SH-SY5Y (cell line): ENCODE measurements at regions not wholly inside any gene's neighbourhood (a gene's known extent, or its start where the extent isn't known, plus 50 kb on each side); places are given as distances from the start of the nearest gene placed in this dataset.

Source experiments
- GATA2 ChIP-seq: IDR thresholded peaks from 2 replicates; pipeline ENCODE4 v1.6.1; 2011; ENCODE audit warnings: mild to moderate bottlenecking, low read depth, low read length
- GATA3 ChIP-seq: IDR thresholded peaks from 2 replicates; pipeline ENCODE4 v1.6.1; 2011; ENCODE audit warnings: low read depth, mild to moderate bottlenecking, low read length, moderate library complexity

DNA sequence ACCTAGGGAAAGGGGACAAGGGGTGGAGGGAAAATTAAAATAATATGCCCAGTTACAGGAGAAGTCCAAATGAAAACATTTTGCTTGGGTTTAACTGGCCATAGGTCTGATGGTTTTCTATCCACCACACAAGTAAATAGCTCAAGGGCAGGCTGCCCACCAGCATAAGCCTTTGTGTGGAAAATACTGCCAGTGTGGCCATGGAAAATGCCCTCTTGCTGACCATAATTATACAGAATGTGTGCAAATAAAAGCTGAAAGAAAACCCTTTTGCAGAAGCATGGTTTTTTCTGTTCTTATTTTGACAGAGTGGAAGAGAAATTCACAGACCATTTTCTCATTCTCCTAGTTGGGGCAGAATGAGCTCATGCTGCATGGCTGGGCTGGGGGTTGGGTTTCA lies 111.3 kb upstream of the SIX2 start:
- no peak for TF ChIP-seq GATA3
- no peak for TF ChIP-seq GATA2

DNA sequence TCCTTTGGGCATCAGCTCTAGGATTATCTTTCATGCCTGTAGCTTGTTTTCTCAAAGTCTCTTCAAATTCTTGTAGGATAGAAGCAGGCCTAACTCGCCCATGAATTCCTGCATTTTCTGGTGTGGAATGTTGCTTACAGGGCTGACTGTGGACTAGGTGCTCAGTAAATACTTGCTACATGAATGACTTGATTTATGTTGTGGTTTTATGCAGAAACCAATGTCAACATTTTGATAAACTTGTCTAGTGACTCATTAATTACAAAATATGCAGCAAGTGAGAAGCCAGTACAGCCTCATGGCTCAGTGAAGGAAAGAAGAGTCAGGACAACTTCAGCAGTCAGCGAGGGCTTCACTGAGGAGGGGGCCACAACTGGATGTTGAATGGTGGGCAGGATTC lies 110.6 kb upstream of the SIX2 start:
- TF ChIP-seq GATA2, result no peak
- no peak for TF ChIP-seq GATA3

DNA sequence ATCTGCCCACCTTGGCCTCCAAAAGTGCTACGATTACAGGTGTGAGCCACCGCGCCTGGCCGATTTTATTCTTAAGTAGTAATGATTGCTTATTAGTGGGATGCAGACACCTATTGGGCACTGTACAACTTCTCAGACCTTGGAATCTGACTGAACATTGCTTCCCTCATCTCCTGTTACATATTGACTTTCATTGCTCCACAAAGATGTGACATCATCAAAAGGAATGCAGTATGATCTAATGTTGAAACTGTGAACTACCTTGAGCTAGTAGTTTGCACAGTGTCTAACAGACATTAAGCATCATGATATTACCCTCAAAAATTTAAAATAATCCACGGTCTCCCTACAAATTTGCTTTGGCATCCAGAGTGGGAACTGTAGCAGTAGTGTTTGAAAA lies 109.8 kb upstream of the SIX2 start:
- TF ChIP-seq GATA2, result no peak

DNA sequence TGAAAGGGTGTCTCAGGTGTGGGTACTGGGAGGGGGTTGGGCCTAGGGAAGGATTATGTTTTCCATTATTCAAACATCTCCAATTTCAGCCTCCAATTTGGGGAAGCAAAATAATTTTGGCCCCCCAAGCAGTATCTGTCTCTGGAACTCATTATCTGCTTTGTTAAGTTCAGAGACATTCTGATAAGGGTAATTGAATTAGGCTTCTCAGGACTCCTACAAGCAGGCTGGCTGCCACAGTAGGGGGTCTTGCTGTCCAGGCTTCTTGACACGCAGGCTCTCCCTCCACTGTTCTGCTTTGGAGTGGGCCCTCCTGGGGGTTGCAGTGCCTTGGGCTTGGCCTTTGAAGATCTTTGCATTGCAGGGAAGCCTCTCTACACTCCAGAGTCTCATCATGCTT lies 108.1 kb upstream of the SIX2 start:
- TF ChIP-seq GATA2, result peak; percentile 76
- no peak for TF ChIP-seq GATA3

DNA sequence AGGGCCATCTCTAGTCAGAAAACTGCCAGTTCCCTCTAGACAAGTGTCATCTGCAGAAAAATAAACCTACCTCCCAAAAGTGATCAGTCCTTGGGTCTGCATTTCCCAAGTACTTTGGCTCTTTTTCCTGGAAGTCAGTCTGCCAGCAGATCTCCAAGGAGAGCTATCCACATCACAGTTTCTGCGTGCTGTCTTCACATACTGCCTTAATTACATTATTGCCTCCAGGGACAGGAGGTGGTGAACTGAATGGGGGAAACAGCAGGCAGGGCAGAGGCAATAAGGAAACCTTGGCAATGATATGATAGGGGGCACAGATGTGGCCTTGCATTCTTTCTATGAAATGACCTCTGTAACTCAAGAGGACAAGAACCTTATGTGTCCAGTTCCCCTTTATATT lies 105.9 kb upstream of the SIX2 start:
- TF ChIP-seq GATA3, result no peak
- no peak for TF ChIP-seq GATA2

DNA sequence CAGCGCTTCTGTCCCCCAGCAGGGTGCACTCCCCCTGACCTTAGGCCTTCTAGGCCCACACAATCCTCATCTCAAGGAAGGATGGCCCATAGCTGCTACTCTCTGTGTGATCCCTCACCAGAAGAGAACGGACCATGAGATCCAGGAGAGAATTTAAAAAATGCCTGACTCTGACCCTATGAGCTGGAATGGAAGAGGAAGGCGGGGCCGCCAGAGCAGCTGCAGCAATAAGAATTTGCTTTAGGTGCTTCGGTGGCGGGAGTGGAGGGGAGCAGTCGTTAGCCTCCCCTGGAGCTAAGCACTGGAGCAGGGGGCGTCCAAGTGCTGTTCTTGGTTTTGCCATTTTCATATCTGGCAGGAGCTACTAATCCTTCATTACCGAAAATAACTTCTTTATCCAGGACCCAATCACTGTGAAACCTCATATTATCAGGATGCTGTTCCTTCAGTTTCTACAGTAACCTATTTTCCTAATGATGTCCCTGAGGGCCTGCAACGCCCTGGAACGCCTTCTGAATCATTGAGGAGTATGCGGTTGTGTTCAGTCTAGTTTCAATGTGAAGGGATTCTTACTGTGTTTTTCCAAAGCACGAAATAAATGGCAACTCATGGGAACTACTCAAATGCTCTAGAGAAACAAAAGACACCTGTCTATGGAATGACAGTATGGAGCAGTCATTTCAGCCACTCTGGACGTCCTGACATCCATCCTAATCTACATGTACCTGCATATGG lies 105.1 kb upstream of the SIX2 start:
- TF ChIP-seq GATA3 (no peak), GATA2 (no peak)

DNA sequence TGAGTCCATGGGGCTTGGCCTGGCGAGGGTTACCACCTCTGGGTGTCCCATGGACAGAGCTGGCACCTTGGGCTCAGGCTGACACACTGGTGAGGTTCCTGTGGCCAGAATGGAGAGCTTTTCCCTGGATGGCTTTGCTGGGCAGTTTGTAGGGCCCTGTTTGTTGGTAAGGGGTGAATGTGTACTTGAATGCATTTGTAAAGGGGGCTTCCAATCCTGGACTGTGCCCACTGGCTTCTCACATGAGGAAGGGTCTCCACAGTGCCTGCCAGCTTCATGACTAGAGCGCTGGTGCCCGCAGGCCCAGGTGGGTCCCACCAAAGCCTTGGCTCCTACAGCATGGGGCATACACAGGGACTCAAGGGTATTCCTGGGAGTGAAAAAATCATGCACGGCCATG lies 103.5 kb upstream of the SIX2 start:
- TF ChIP-seq GATA3 (no peak), GATA2 (no peak)

DNA sequence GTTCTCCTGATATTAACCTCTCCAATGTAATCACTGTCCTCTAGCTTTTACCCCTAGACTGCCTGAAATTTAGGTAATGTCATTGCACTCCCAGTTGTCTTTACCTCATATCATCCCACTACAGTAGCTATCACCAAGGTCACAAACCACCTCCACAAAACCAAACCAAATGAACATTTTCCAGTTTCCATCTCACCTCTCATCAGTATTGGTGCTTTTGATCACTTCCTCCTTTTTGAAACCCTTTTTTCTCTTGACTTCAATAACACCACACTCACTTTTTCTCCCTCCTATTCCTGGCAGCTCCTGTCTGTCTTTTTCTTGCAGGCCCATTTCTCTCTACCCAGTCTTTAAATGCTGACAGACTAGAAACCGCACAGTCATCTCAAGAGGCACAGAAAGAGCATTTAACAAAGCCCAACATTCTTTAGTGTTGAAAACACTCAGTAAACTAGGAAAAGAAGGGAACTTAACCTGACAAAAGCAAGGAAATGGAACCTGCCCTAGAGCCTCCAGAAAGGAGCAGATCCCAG lies 95.9 kb upstream of the SIX2 start:
- TF ChIP-seq GATA2 (no peak), GATA3 (no peak)

DNA sequence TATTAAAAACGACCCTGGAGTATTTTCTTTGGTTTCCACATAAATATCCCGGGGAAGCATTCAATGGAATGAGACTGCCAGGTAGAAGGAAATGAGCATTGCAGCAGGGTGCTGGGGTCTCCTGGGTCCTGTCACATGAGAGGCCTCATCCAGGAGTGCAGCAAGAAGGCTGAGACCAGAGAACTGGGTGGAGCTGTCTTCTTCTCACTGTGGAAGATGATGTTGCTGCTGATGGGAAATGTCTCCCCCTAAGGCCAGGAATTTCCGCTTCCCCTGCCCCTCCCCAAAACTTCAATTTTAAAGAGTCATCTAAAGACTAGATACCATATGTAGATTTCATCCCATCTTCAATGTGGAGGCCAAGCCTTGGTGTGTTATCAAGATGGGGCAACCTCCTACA lies 95.2 kb upstream of the SIX2 start:
- TF ChIP-seq GATA3 (no peak), GATA2 (no peak)

DNA sequence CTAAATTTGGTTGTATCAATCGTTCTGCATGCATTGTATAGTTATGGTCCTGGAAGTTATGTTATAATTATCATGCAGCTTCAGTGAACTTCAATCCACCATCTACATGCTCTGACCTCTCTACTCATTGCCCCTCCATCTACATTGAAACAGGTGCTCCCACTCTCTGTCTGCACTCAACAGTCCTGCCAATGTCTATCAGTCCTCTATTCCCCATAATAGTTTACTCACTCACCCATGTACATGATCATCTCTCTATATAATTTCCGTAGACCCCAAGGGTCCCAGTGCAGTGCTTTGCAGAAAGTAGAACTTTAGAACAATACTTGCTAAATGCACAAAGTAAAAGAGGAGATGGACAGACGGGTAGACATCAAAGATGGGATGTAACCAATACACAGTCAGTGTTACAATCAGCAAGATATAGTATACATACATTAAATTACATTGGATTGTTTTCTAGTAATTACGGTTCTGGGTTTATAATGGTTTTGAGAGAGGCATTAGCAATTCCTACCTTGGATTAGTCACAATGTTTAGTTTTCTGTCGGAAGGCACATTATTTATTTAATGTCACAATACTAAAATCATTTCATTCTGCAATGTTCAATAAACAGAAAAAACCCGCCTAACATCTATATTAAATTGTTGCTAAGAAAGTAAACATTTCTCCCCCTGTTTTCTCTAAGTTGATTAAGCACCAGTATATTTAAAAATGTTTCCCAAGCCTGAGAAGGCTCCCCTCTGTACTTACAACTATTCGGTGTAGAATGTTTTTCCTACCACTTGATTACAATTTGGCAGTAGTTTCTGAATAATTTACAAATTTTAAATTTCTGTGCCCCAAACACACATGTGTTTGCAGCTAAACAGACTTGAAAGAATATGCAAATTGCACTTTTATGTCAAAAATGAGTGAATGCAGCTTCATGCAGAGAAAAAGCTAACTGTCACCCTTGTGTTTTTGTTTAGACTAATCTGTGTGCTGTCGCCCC lies 94.4 kb upstream of the SIX2 start:
- TF ChIP-seq GATA2 (no peak), GATA3 (no peak)

DNA sequence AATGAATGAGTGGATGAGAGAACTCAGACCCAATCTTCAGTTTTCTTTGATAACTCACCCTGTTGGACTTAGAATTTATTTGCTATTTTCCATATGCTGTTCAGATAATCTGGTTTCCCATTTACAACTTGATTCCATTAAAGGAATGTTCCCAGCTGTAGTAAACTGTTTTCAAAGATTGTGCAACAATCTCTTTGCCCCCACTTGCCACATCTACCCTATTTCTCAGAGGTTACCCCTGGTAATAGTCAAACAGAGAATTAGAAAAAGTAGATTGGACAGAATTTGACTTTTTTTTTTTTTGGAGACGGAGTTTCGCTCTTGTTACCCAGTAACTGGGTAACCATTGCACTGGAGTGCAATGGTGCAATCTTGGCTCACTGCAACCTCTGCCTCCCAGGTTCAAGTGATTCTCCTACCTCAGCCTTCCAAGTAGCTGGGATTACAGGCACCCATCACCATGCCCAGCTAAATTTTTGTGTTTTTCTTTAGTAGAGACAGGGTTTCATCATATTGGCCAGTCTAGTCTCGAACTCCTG lies 93.4 kb upstream of the SIX2 start:
- TF ChIP-seq GATA2 (no peak), GATA3 (no peak)

DNA sequence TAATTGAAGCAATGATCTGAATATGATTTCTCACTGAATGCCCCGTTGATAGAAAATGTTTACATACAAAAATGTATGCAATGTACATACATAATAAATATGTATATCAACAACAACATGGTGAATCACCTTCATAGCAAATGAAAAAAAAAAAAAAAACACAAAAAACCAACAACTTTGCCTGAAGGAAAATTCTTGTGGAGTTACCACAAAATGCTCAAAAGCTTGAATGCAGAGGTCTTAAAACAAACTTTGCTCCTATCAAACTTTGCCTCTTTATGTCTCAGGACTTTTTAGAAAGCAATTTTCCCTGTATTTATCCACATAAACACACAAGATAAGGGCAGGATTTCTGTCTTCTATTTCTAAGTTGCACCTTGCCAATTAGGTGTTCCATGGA lies 92.9 kb upstream of the SIX2 start:
- TF ChIP-seq GATA2 (no peak), GATA3 (no peak)

DNA sequence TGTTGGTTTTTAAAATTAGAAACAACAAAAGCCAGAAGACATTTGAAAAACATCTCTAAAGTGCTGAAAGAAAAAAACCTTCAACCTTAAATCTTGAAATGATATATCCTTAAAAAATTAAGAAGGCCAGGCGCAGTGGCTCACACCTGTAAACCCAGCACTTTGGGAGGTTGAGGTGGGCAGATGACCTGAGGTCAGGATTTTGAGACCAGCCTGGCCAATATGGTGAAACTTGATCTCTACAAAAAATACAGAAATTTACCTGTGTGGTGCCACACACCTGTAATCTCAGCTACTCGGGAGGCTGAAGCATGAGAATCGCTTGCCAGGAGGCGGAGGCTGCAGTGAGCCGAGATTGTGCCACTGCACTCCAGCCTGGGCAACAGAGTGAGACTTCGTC lies 87.7 kb upstream of the SIX2 start:
- TF ChIP-seq GATA2 (no peak), GATA3 (no peak)

DNA sequence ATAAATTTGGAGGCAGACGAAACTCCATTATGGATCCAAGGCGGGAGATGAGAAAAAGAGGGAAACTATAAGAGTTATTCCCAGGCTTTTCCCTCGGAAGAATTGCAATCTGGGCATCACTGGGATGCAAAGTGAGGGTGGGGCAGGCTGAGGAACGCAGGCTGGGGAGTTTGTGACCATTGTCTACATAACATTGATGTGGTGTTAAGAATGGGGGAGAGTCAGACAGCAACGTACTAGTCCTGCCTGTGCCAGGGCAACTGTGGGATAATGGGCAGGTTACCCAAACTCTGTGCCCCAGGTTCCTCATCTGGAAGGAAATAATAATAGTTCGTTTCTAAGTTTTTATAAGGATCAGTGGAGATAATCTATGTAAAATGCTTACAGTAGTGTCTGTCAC lies 84.4 kb upstream of the SIX2 start:
- TF ChIP-seq GATA2 (no peak), GATA3 (no peak)
